ENCODE measurements at regions not wholly inside any gene's neighbourhood (a gene's known extent, or its start where the extent isn't known, plus 50 kb on each side); places are given as distances from the start of the nearest gene placed in this dataset.

DNA sequence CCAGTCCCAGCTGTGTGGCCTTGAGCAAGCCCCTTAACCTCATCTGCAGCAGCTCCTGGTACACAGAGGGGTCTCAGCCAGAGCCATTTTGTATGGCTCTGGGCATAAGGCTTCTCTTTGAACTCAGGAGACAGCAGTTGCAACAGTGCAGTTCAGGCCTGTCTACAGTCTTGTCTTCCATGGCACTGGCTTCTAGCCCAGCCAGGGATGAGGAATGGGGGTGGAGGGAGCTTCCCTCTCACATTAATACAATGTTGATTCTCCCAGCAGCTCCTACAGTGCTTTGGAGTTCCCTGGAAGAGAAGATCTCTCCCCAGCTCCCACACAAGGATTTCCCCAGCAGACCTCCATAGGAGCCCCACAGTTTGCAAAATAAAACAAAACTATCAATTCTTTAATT, 350.2 kb downstream of the BUD13 start:
- TF ChIP-seq, protein P1, sequence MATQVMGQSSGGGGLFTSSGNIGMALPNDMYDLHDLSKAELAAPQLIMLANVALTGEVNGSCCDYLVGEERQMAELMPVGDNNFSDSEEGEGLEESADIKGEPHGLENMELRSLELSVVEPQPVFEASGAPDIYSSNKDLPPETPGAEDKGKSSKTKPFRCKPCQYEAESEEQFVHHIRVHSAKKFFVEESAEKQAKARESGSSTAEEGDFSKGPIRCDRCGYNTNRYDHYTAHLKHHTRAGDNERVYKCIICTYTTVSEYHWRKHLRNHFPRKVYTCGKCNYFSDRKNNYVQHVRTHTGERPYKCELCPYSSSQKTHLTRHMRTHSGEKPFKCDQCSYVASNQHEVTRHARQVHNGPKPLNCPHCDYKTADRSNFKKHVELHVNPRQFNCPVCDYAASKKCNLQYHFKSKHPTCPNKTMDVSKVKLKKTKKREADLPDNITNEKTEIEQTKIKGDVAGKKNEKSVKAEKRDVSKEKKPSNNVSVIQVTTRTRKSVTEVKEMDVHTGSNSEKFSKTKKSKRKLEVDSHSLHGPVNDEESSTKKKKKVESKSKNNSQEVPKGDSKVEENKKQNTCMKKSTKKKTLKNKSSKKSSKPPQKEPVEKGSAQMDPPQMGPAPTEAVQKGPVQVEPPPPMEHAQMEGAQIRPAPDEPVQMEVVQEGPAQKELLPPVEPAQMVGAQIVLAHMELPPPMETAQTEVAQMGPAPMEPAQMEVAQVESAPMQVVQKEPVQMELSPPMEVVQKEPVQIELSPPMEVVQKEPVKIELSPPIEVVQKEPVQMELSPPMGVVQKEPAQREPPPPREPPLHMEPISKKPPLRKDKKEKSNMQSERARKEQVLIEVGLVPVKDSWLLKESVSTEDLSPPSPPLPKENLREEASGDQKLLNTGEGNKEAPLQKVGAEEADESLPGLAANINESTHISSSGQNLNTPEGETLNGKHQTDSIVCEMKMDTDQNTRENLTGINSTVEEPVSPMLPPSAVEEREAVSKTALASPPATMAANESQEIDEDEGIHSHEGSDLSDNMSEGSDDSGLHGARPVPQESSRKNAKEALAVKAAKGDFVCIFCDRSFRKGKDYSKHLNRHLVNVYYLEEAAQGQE (IDR thresholded peaks at IDR 0.05) = no peak
- no peak for TF ChIP-seq RAD21 (IDR thresholded peaks at IDR 0.05)
- no peak for TF ChIP-seq YY1 (IDR thresholded peaks at IDR 0.05)
- TF ChIP-seq, protein P2, sequence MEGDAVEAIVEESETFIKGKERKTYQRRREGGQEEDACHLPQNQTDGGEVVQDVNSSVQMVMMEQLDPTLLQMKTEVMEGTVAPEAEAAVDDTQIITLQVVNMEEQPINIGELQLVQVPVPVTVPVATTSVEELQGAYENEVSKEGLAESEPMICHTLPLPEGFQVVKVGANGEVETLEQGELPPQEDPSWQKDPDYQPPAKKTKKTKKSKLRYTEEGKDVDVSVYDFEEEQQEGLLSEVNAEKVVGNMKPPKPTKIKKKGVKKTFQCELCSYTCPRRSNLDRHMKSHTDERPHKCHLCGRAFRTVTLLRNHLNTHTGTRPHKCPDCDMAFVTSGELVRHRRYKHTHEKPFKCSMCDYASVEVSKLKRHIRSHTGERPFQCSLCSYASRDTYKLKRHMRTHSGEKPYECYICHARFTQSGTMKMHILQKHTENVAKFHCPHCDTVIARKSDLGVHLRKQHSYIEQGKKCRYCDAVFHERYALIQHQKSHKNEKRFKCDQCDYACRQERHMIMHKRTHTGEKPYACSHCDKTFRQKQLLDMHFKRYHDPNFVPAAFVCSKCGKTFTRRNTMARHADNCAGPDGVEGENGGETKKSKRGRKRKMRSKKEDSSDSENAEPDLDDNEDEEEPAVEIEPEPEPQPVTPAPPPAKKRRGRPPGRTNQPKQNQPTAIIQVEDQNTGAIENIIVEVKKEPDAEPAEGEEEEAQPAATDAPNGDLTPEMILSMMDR (IDR thresholded peaks at IDR 0.05; ENCODE audit: low read depth, low read length, missing input control) = no peak
- TF ChIP-seq TAF1 (conservative IDR thresholded peaks at IDR 0.05) = no peak
- TF ChIP-seq, protein P3, sequence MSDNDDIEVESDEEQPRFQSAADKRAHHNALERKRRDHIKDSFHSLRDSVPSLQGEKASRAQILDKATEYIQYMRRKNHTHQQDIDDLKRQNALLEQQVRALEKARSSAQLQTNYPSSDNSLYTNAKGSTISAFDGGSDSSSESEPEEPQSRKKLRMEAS (IDR thresholded peaks at IDR 0.05) = no peak
- TF ChIP-seq GABPA (IDR thresholded peaks at IDR 0.05 in 1 of 2, conservative IDR thresholded peaks at IDR 0.05 in 1 of 2) = no peak
- no peak for TF ChIP-seq RXRA (IDR thresholded peaks at IDR 0.05)
- TF ChIP-seq JUND (IDR thresholded peaks at IDR 0.05) = no peak
- TF ChIP-seq EGR1 (IDR thresholded peaks at IDR 0.05; ENCODE audit: low read depth in 2 of 2) = no peak
- TF ChIP-seq, protein P4, sequence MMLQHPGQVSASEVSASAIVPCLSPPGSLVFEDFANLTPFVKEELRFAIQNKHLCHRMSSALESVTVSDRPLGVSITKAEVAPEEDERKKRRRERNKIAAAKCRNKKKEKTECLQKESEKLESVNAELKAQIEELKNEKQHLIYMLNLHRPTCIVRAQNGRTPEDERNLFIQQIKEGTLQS (IDR thresholded peaks at IDR 0.05) = no peak
- TF ChIP-seq SP1 (IDR thresholded peaks at IDR 0.05) = no peak
- TF ChIP-seq, protein P5, sequence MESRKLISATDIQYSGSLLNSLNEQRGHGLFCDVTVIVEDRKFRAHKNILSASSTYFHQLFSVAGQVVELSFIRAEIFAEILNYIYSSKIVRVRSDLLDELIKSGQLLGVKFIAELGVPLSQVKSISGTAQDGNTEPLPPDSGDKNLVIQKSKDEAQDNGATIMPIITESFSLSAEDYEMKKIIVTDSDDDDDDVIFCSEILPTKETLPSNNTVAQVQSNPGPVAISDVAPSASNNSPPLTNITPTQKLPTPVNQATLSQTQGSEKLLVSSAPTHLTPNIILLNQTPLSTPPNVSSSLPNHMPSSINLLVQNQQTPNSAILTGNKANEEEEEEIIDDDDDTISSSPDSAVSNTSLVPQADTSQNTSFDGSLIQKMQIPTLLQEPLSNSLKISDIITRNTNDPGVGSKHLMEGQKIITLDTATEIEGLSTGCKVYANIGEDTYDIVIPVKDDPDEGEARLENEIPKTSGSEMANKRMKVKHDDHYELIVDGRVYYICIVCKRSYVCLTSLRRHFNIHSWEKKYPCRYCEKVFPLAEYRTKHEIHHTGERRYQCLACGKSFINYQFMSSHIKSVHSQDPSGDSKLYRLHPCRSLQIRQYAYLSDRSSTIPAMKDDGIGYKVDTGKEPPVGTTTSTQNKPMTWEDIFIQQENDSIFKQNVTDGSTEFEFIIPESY (IDR thresholded peaks at IDR 0.05) = no peak
- TF ChIP-seq FOXA1 (IDR thresholded peaks at IDR 0.05) = no peak
